ENCODE measurements at regions not wholly inside any gene's neighbourhood (a gene's known extent, or its start where the extent isn't known, plus 50 kb on each side); places are given as distances from the start of the nearest gene placed in this dataset.
"Not testable (repeated sequence)": the region's sequence is repeated elsewhere in the genome, so short reads cannot be mapped to it uniquely, and the experiment has no call there.

DNA sequence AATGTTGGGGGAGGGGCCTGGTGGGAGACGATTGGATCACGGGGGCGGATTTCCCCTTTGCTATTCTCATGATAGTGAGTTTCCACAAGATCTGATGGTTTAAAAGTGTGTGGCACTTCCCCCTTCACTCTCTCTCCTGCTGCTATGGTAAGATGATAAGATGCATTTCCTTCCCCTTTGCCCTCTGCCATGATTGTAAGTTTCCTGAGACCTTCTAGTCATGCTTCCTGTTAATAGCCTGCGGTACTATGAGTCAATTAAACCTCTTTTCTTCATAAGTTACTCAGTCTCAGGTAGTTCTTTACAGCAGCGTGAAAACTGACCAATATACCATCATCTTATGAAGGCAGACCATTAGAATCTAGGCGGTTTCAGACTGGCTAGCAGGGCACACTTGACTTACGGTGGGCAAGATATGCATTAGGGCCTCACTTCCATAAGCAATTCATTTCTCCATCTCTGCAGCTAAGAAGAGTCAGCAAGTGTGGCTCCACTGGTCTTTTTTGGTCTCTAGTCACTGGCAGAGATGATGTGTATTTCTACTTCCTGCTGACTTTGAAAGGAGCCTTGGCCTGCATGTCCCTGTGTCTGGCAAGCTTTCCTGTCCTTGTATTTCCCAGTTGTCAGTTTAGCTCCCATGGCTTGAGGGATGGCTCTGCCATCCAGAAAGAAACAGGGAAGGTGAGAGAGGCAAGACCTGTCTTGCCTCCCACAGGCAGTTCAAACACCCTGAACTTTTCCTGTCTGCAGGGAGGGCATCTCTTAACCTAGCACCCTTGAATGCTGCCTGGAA is 109.0 kb upstream of the ADAMTS9 start:
- TF ChIP-seq, protein P1, sequence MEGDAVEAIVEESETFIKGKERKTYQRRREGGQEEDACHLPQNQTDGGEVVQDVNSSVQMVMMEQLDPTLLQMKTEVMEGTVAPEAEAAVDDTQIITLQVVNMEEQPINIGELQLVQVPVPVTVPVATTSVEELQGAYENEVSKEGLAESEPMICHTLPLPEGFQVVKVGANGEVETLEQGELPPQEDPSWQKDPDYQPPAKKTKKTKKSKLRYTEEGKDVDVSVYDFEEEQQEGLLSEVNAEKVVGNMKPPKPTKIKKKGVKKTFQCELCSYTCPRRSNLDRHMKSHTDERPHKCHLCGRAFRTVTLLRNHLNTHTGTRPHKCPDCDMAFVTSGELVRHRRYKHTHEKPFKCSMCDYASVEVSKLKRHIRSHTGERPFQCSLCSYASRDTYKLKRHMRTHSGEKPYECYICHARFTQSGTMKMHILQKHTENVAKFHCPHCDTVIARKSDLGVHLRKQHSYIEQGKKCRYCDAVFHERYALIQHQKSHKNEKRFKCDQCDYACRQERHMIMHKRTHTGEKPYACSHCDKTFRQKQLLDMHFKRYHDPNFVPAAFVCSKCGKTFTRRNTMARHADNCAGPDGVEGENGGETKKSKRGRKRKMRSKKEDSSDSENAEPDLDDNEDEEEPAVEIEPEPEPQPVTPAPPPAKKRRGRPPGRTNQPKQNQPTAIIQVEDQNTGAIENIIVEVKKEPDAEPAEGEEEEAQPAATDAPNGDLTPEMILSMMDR (conservative IDR thresholded peaks at IDR 0.05; ENCODE audit: low read depth, low read length), result no peak
- DNase-seq (ENCODE audit: low read depth), result no peak
- no peak overlapping the region for H3K4me3 ChIP-seq (ENCODE audit: low read depth, low read length)

DNA sequence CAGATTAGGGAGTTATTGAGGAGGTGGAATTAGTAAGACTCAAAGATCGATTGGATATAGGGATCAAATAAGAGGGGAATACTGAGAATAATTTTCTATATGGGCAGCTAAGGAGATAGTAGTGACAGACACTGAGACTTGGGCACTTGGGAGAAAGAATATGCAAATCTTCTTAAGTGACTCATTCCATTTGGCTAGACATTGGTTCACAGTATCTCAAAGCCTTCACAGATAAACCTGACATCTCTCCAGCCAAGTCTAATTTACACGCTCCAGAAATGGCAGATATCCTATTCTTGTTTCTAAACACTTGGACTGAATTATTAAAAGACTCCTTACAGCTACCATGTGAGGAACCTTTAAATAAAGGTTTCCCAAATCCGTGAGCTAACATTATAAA is 104.6 kb upstream of the ADAMTS9 start:
- H3K4me3 ChIP-seq (ENCODE audit: low read depth, low read length), result no peak overlapping the region
- TF ChIP-seq, protein P1 (conservative IDR thresholded peaks at IDR 0.05; ENCODE audit: low read depth, low read length), result no peak
- no peak for DNase-seq (ENCODE audit: low read depth)

DNA sequence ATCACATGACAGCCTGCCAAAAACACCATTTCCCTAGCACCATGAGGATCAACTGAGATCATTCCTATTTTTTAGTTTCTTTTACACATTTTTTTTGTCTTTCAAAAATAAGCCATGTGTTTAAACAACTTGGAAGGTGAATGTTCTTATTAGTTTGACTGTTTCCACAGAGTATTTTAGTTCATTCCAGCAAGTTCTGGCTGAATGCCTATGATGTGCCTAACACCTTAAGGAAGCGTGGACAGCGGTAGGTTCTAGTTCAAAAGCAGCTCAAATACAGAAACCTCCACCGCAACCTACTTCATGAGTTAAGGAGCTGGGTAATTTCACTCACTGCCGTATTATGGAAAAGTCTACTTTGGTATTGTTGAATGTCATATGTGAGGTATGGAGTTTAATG is 101.3 kb upstream of the ADAMTS9 start:
- TF ChIP-seq, protein P1 (conservative IDR thresholded peaks at IDR 0.05; ENCODE audit: low read depth, low read length), result no peak
- DNase-seq (ENCODE audit: low read depth), result no peak
- H3K4me3 ChIP-seq (ENCODE audit: low read depth, low read length), result no peak overlapping the region

- TF ChIP-seq, protein P1 (conservative IDR thresholded peaks at IDR 0.05; ENCODE audit: low read depth, low read length), result no peak
- no peak overlapping the region for H3K4me3 ChIP-seq (ENCODE audit: low read depth, low read length)
- DNase-seq (ENCODE audit: low read depth), result no peak
Measured at GRCh38 chr3:64783200-64783599, 95.4 kb upstream of the ADAMTS9 start.

- not testable (repeated sequence) for H3K4me3 ChIP-seq (ENCODE audit: low read depth, low read length)
Measured at GRCh38 chr3:64780923-64781322, 93.1 kb upstream of the ADAMTS9 start.

DNA sequence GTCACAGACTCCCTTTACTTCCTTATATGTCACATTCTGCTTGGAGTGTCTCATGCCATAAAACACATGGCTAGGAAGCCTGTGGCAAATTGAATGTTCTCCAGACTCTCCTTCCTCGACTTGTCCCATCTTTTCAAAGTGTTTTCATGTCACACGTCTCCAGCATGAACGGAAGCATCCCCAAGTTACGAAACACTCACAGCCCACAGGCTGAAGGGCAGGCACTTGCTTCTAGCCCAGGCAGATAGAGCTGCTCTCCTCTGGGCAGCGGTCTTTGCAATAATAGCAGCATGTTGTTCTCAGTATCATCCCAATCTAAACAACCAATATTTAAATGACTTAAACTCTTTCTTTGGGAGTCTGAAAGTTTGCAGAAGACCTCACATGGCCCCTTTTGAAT is 85.3 kb upstream of the ADAMTS9 start:
- TF ChIP-seq, protein P1 (conservative IDR thresholded peaks at IDR 0.05; ENCODE audit: low read depth, low read length), result no peak
- DNase-seq (ENCODE audit: low read depth), result no peak
- H3K4me3 ChIP-seq (ENCODE audit: low read depth, low read length), result no peak overlapping the region

More at GRCh38 chr3:64780923-64781322, 93.1 kb upstream of the ADAMTS9 start:
- DNase-seq (ENCODE audit: low read depth), result not testable (repeated sequence)

DNA sequence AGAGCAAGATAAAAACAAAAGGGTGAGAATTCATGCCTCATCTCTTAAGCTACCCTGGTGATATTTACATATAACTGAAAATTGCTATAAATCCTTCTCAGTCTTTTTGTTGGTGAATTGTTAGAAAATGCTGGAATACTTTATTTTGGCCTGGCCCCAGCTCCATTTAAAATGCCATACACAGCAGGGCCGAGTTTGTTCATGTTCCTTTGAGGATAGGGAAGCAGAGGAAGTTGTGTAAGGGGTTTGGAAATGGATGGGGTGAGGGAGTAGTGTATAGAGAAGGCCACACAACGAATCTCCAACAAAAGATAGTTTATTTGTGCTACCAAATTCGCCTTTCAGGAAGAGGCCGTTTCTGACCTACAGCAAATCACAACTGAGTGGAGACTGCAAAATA is 78.6 kb upstream of the ADAMTS9 start:
- no peak for DNase-seq (ENCODE audit: low read depth)
- no peak overlapping the region for H3K4me3 ChIP-seq (ENCODE audit: low read depth, low read length)
- TF ChIP-seq, protein P1 (conservative IDR thresholded peaks at IDR 0.05; ENCODE audit: low read depth, low read length), result no peak
